ENCODE measurements at regions not wholly inside any gene's neighbourhood (a gene's known extent, or its start where the extent isn't known, plus 50 kb on each side); places are given as distances from the start of the nearest gene placed in this dataset.

DNA sequence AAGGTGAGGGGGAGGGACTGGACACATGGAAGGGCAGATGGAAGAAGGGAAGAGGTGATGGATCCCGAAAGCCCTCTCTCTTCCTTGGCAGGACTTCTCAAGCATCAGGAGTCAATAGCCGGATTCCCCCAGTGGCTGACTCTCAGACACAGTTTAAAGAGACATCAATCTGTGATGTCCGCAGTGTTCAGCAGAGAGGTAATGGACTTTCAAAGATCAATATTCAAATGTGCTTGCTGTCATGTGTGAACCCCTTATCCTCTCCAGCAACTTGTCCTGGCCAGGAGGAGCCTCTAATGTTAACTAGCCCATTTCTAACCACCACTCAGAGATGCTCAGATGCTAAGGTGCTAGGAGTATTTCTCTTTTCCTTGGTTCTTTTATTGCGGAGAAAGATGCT, 392.2 kb downstream of the IRX1 start:
- Mint-ChIP-seq H3K9me3 (peaks cover 4% of the 10 kb centered on the region), H3K4me1 (no peaks in the 10 kb centered on the region)
- CTCF ChIA-PET, result no interaction called here

DNA sequence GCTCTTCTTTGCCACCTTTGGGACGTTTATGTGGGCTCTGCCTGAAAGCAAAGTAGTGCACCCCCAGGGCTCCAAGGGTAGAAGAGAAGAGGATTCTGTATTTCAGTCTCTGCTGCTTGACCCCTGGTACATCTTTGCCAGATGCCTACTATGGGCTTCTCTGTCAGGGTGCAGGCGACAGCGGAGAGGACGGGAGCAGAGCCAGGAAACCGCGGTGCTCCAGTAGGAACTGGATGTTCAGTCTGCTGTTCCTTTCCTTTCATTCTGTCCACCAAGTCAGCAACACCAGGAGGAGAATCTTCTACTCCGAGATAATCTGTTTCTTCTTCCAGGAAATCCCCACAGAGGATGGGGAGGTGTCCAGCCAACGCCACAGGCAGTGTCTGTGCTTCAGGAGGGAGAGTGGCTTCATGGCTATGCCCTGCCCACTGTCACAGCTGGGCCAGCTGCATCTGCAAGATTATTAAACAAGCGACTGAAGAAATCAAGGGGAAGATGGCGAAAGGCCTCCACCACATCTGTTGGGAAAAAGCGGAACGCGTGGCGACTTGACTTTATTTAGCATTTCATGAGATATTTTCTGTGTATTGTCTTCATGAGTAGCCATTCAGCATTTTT, 398.3 kb downstream of the IRX1 start:
- Mint-ChIP-seq H3K9me3 (peaks cover 7% of the 10 kb centered on the region), H3K27me3 (no peaks in the 10 kb centered on the region), H3K27ac (no peak overlapping the region), H3K4me3 (no peak overlapping the region), H3K4me1 (no peaks in the 10 kb centered on the region), H3K36me3 (ENCODE audit: low read depth) (no peaks in the 10 kb centered on the region)
- no peak for DNase-seq
- ChIA-PET CTCF (no interaction called here), POLR2A (no interaction called here)

More for the DNA sequence above, 392.2 kb downstream of the IRX1 start:
- no peak overlapping the region for H3K4me3 Mint-ChIP-seq
- H3K27ac Mint-ChIP-seq, result no peak overlapping the region
- POLR2A ChIA-PET, result no interaction called here
- no peaks in the 10 kb centered on the region for H3K36me3 Mint-ChIP-seq (ENCODE audit: low read depth)
- DNase-seq, result no peak
- no peaks in the 10 kb centered on the region for H3K27me3 Mint-ChIP-seq

DNA sequence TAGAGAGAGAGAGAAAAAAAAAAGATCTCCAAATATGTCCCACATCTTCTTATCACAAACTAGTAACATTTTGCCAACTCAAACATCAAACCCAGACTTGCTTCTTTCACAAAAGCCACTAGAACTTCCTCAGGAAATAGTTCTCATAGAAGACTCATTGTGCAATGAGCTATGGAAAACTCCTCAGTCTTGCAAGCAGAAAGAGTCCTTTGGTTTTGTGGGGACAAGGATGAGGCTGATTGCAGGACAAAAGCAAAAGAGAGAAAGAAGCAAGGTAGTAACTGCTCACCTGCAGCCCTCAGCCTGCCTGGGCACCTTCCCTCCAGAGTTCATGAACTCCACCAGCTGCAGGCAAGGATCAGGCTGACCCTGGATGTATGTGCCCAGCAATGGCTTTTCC, 399.0 kb downstream of the IRX1 start:
- CTCF ChIA-PET, result no interaction called here
- POLR2A ChIA-PET, result no interaction called here
- H3K4me3 Mint-ChIP-seq, result no peak overlapping the region
- H3K27ac Mint-ChIP-seq, result no peak overlapping the region
- no peak for DNase-seq
- H3K27me3 Mint-ChIP-seq, result no peaks in the 10 kb centered on the region
- H3K9me3 Mint-ChIP-seq, result peaks cover 9% of the 10 kb centered on the region
- no peaks in the 10 kb centered on the region for H3K36me3 Mint-ChIP-seq (ENCODE audit: low read depth)
- H3K4me1 Mint-ChIP-seq, result no peaks in the 10 kb centered on the region

DNA sequence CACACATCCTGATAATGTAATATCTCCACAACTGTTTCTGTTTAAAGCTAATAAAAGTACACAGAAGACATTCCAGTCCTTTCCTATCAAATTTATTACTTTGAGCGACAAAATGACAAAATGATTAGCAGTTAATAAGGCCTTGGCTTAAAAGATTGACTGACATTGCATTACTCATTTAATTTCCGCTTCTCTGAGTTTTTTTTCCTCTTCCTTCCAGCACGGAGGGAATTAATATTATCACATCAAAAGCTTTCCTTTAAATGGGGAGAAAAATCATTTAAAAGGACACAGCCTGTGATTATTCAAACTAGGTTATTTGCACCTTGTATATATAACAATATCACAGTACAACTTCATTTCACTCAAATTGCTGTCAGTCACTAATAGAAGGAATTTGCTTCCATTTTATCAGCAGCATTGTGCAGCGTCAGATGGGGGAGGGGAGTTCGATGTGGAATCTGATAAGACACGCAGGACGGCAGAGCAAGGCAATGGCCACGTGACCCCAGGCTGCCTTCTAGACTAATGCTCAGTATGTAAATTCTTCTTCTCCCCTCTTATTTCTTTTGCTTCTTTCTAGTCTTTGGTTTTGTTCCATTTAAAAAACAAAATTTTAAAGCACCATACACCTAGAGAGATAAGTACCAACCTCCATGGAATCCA, 400.5 kb downstream of the IRX1 start:
- Mint-ChIP-seq H3K4me3 (no peak overlapping the region), H3K36me3 (ENCODE audit: low read depth) (no peaks in the 10 kb centered on the region), H3K9me3 (peaks cover 11% of the 10 kb centered on the region), H3K27me3 (no peaks in the 10 kb centered on the region), H3K4me1 (no peaks in the 10 kb centered on the region), H3K27ac (no peak overlapping the region)
- no peak for DNase-seq
- ChIA-PET CTCF (no interaction called here), POLR2A (no interaction called here)

DNA sequence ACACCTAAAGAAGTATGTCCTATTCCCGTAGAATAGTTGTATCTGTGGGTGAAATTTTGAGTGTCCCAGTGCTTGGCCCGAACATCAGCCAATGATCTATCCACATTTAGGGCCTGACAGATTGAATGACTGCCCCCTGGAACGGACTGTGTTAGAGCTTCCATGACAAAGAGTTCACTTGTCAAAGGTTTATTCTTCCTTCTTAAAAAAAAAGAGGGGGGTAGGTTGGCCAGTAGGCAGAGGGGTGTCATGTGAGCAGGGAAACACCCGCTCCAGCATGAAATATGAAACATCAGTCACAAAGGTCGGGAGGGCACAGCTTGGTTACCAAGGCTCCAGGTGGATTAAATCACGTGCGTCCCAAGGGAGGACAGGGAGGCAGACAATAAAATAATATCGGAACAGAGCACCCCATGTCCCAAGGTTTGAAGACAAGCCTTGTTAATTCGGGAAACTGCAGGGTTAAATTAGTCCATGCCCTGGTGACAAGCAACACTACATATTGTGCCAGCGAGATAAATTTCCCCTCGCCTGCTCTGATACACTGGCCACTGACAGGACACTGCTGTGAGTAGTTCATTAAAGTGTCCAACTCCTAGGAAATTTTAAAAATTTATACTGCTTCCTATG, 401.2 kb downstream of the IRX1 start:
- DNase-seq, result no peak
- Mint-ChIP-seq H3K4me3 (no peak overlapping the region), H3K4me1 (no peaks in the 10 kb centered on the region), H3K27me3 (no peaks in the 10 kb centered on the region), H3K36me3 (ENCODE audit: low read depth) (no peaks in the 10 kb centered on the region), H3K9me3 (peaks cover 7% of the 10 kb centered on the region), H3K27ac (no peak overlapping the region)
- POLR2A ChIA-PET, result no interaction called here
- CTCF ChIA-PET, result no interaction called here

DNA sequence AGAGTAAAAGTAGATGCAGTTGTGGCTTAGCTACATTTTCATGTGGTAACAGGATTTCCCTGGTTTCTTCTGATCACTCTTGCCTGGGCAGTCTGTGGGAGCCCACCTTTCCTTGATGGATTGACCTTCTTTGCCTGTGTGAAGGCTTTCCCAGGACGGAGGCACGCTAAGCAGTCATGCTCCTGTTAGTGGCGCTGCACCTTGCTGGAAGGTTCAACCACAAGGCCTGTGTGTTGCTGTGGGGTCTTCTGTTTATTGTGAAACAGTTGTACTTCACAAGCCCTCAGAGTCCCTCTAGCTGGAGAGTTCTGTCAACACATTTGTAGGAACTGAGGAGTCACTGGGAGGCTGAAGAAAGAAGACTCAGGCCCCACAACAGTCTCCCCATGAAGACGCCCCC, 402.0 kb downstream of the IRX1 start:
- DNase-seq, result no peak
- Mint-ChIP-seq H3K27ac (no peak overlapping the region), H3K27me3 (no peaks in the 10 kb centered on the region), H3K4me1 (no peaks in the 10 kb centered on the region), H3K9me3 (peaks cover 7% of the 10 kb centered on the region), H3K36me3 (ENCODE audit: low read depth) (no peaks in the 10 kb centered on the region), H3K4me3 (no peak overlapping the region)
- ChIA-PET POLR2A (no interaction called here), CTCF (no interaction called here)

DNA sequence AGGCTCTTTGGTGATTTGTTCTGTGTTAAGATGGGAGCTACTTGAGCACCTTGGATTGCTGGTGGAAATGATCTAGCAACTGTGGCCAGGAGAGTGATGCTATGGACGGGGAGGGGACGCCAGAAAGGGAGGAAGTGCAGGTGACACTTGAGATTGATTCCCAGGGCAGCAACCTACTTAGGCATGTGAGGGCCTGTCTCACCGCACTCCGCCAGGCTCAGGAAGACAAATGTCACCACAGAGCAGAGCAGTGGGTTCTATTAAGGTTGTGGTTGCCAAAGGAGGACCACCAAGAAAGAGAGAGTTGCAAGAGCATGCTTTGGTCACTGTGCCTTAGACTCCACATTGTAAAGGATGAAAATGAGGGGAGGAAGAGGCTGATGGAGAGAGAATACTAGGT, 404.3 kb downstream of the IRX1 start:
- DNase-seq, result no peak
- Mint-ChIP-seq H3K4me1 (no peaks in the 10 kb centered on the region), H3K36me3 (ENCODE audit: low read depth) (no peaks in the 10 kb centered on the region), H3K27ac (no peak overlapping the region), H3K4me3 (no peak overlapping the region), H3K9me3 (peaks cover 8% of the 10 kb centered on the region), H3K27me3 (no peaks in the 10 kb centered on the region)
- POLR2A ChIA-PET, result no interaction called here
- CTCF ChIA-PET, result no interaction called here

DNA sequence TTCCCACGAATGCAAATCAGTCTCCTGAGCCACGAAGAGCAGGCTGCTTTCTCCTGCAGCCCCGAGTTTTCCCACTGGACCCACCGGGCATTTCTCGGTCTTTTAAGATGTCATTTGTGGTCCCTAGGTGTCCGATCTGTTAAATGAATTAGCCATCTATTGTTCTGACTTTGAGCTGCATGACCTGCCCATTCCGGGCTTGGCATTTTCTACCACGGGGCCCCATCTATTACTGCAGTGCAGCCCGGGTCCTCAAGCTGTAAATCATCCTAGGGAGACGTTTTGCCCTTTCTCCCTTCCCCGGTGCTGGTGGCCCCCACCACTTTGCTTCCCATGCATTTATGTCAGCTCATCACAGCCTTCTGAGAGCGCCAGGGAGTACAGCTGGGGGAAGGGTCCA, 405.4 kb downstream of the IRX1 start:
- no peak overlapping the region for H3K27ac Mint-ChIP-seq
- DNase-seq, result no peak
- H3K27me3 Mint-ChIP-seq, result no peaks in the 10 kb centered on the region
- H3K9me3 Mint-ChIP-seq, result peaks cover 8% of the 10 kb centered on the region
- ChIA-PET POLR2A (no interaction called here), CTCF (no interaction called here)
- no peaks in the 10 kb centered on the region for H3K36me3 Mint-ChIP-seq (ENCODE audit: low read depth)
- no peak overlapping the region for H3K4me3 Mint-ChIP-seq
- no peaks in the 10 kb centered on the region for H3K4me1 Mint-ChIP-seq

DNA sequence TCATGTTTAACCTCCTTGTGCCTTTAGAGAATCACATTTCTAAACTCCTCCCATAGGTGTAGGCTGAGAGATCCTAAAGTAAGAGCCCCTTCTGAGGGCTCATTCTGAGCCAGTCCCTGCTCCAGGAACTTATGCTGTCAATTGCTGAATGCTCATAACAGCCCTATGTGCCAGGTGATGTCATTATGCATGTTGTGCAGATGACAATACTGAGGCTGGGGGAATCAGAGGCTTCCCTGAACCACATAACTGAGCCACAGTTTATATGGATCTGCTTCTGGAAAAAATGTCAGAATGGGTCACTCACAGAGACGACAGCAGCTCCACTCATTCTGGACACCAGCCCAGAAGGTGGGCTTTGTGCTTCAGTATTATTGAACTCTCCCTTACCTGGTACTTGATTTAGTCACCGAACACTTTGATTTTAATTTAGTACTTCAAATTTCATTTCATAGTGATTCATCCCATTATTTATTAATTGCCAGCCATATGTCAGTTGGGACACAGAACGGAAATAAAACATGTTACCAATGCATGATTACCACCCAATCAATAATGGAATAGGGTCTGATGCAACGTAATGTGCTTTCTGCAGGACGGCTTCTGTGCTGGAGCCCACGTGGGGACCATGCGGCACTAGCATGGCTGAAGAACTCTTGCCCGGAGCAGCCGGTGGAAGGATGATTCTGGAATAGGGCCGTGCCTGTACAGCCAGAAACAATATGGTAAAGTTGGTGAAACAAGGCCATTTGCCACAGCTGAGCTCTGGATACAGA, 406.3 kb downstream of the IRX1 start:
- H3K27me3 Mint-ChIP-seq, result no peaks in the 10 kb centered on the region
- CTCF ChIA-PET, result no interaction called here
- H3K9me3 Mint-ChIP-seq, result peaks cover 8% of the 10 kb centered on the region
- no peaks in the 10 kb centered on the region for H3K4me1 Mint-ChIP-seq
- no peaks in the 10 kb centered on the region for H3K36me3 Mint-ChIP-seq (ENCODE audit: low read depth)
- no peak overlapping the region for H3K4me3 Mint-ChIP-seq
- no peak for DNase-seq
- POLR2A ChIA-PET, result no interaction called here
- H3K27ac Mint-ChIP-seq, result no peak overlapping the region

DNA sequence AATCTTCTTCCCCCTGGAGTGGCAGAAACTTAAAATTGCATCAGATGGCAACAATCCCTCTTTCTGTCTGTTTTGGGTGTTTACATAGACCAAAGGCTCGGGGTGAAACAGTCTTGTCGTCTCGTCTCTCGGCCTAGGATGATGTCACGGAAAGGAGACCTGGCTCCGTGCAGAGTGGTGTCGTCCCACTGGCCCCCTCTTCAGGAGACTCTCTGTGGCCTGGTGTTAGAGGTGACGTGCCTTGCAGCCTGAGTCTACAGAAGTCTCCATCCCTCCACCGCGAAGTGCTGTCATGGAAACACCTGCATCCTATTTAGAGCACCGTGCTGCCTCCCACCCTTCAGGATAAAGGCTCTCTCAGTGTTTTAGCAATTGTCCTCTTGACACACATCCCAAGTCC, 409.7 kb downstream of the IRX1 start:
- ChIA-PET CTCF (no interaction called here), POLR2A (no interaction called here)
- no peak for DNase-seq
- Mint-ChIP-seq H3K36me3 (ENCODE audit: low read depth) (no peaks in the 10 kb centered on the region), H3K27me3 (no peaks in the 10 kb centered on the region), H3K27ac (no peak overlapping the region), H3K4me3 (no peak overlapping the region), H3K4me1 (no peaks in the 10 kb centered on the region), H3K9me3 (peaks cover 6% of the 10 kb centered on the region)

DNA sequence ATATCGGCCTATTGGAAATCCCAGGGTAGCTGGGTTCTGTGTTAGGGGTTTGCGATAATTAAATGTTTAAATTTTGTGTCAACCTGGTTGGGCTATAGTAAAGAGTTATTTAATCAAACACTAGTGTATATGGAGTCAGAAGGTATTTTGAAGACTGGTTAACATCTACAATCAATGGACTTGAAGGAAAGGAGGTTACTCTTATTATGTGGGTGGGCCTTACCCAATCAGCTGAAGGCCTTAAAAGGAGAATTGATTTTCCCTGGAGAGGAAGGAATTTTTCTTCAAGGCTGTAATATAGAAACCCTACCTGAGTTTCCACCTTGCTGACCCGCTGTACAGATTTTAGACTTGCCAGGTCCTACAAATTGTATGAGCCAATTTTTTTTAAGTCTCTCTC, 411.4 kb downstream of the IRX1 start:
- Mint-ChIP-seq H3K36me3 (ENCODE audit: low read depth) (no peaks in the 10 kb centered on the region), H3K27me3 (no peaks in the 10 kb centered on the region), H3K27ac (no peak overlapping the region), H3K4me3 (no peak overlapping the region), H3K4me1 (no peaks in the 10 kb centered on the region), H3K9me3 (peaks cover 4% of the 10 kb centered on the region)
- ChIA-PET CTCF (no interaction called here), POLR2A (no interaction called here)
- DNase-seq, result no peak

DNA sequence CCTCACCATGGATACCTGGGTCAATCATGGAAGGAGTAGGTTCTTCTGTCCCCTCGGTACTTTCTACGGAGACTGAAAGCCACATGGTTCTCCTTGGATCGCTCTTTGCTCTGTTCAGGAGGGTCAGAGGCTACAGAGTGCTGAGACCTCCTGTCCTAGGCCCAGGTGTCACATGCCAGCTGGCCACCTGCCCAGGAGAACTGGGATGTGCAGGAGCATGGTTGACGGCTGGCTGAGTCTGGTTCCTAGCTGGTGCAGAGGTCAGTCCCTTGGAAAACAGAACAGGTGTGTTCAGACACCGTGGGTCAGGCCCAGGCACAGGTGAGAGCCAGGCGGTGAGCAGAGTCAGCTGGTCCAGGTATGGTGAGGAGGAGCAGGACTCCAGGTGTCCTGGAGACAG, 416.3 kb downstream of the IRX1 start:
- H3K9me3 Mint-ChIP-seq, result peaks cover 2% of the 10 kb centered on the region
- H3K36me3 Mint-ChIP-seq (ENCODE audit: low read depth), result no peaks in the 10 kb centered on the region
- CTCF ChIA-PET, result no interaction called here
- POLR2A ChIA-PET, result no interaction called here
- H3K27me3 Mint-ChIP-seq, result no peaks in the 10 kb centered on the region
- DNase-seq, result no peak
- no peak overlapping the region for H3K4me3 Mint-ChIP-seq
- no peaks in the 10 kb centered on the region for H3K4me1 Mint-ChIP-seq
- H3K27ac Mint-ChIP-seq, result no peak overlapping the region

DNA sequence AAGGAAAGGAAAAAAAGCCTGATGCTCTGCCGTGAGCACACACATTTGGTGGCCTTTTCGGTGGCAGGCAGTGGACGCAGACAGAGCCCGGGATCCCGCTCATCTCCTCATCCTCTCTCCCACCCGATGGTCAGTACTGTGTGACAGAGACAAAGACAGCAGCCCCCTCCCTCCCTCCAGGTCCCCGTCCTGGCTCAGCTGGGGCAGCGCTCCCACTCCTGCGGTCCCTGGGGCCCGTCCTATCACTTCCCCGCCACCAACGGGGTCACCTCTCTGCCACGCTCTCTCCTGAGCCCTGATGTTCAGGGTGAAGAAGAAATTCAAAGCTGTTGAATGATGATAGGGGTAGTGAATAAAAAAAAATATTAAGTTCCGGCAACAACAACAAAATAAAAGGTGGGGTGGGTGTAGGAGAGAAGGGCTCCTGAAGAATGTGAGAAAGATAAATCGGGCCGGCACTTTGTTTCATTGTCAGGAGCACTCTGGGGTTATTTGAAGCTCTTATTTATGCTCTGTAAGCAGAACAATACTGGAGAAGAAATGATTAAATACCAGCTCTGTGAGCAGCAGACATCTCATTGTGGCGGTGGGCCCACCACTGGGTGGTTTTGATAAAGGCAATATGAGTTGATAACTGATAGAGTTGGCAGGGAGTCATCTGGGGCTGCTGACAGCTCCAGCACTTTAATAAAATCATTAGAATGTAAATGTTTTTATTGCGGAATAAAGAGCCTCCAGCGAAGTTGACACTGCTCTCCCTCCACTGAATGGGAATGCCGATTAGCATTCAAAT, 417.7 kb downstream of the IRX1 start:
- Mint-ChIP-seq H3K27ac (no peak overlapping the region), H3K27me3 (no peaks in the 10 kb centered on the region), H3K9me3 (peaks cover 3% of the 10 kb centered on the region), H3K36me3 (ENCODE audit: low read depth) (no peaks in the 10 kb centered on the region), H3K4me1 (no peaks in the 10 kb centered on the region), H3K4me3 (no peak overlapping the region)
- CTCF ChIA-PET, result interaction anchor here (1.0 kb wide), 1 partner anchor 64 kb away, joined by 3 read pairs; no protein-coding TSS in a partner anchor
- POLR2A ChIA-PET, result no interaction called here
- DNase-seq, result no peak
